Left ventricle myocardium superior (tissue), 1 donor: ENCODE measurements at regions not wholly inside any gene's neighbourhood (a gene's known extent, or its start where the extent isn't known, plus 50 kb on each side); places are given as distances from the start of the nearest gene placed in this dataset.
"Not testable (repeated sequence)": the region's sequence is repeated elsewhere in the genome, so short reads cannot be mapped to it uniquely, and the experiment has no call there.

Experiments
- ATAC-seq: fragments of 200-7000 bp; cut with Tn5 transposase; one replicate; pipeline ENCODE4 v1.9.1; 2020; ENCODE audit warnings: mild to moderate bottlenecking, moderate library complexity
- DNase-seq: peaks from one replicate; pipeline ENCODE4 v3.0.0-alpha.2; 2020
- intact Hi-C: fragments of 100-400 bp; cut with micrococcal nuclease; formaldehyde crosslinking; loops from one replicate; pipeline ENCODE4 v1.11.0; 2022
- donor health status: DM: no; HTN: yes; CAD: no; lungs with severe emphysema.

DNA sequence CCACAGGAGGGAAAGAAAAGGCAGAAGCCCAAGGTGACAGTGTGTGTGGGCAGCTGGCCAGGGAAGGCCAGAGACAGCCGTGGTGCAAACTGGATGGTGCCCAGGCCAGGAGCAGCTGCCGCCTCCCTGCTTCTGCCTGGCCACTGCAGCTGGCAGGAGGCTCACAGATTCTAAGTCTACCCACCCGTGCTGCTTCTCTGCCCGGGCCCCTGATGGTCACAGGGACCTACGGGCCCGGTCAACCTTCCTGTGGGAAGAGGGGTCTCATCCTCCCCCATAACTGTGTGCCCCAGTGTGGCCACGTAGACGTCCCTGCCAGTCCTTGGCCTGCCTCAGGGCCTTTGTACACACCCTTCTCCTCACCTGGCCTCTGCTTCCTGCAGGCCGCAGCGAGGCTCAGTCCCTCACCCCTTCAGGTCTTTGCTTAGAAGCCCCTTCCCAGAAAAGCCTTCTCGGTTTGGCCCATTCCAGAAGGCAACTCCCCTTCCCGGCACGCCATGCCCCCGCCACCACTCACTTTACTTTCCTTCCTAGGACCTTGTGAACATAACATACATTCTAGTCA is 192.6 kb upstream of the AJAP1 start:
- ATAC-seq, result no peak
- intact Hi-C loops, result no loop called here
- no peak for DNase-seq

- intact Hi-C loops, result no loop called here
- ATAC-seq (peak; percentile 93), DNase-seq (no peak)
Measured at GRCh38 chr1:4462831-4463484, 191.5 kb upstream of the AJAP1 start.

DNA sequence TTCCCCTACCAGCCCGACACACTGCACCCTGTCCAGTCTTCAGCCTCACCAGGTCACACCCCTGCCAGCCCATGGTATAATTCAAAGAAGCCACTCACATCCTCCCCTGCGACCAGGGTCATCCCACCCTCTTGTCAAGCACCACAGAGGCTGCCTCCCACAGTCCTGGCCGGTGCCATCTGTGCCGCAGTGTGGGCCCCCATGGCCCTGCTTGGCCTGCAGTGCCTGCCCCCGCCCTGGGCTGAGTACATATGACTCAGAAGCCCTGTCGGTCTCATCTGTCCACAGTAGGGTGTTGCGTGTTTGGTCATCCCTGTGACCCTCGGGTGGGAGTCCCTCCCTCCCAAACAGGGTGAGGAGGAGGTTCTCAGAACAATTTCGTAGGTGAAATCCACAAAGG is 190.8 kb upstream of the AJAP1 start:
- intact Hi-C loops, result no loop called here
- peak; percentile 23 for ATAC-seq
- DNase-seq, result no peak

DNA sequence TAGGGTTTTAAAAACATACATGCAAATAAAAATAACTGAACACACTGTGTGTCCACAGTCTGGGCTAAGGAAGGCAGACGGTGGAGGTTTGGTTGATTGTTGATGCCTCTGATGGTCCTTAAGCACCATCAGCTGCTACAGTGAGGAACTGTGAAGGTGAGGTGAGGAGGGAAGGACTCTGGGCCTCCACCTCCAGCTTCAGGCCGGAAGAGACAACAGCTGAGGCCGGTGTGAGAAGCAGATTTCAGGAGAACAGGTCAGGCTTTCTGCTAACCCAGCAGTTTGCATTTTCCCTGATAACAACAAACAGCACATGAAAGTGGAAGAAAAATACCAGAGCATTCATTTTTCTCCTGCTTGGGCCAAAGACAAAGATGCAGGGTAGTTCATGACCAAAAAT is 189.9 kb upstream of the AJAP1 start:
- ATAC-seq, result no peak

GRCh38 chr1:4467241-4467640 is 187.2 kb upstream of the AJAP1 start:
- intact Hi-C loops, result no loop called here
- DNase-seq (no peak), ATAC-seq (no peak)

More for the DNA sequence above, 189.9 kb upstream of the AJAP1 start:
- intact Hi-C loops, result no loop called here
- DNase-seq, result no peak

- intact Hi-C loops, result no loop called here
- no peak for DNase-seq
- ATAC-seq, result no peak
Measured at GRCh38 chr1:4468386-4468785, 186.0 kb upstream of the AJAP1 start.

- no peak for DNase-seq
- intact Hi-C loops, result no loop called here
- ATAC-seq, result no peak
Measured at GRCh38 chr1:4468804-4469514, 185.4 kb upstream of the AJAP1 start.

GRCh38 chr1:4476394-4476793 is 178.0 kb upstream of the AJAP1 start:
- DNase-seq, result no peak
- no peak for ATAC-seq
- intact Hi-C loops, result no loop called here

GRCh38 chr1:4481451-4481850 is 173.0 kb upstream of the AJAP1 start:
- intact Hi-C loops, result no loop called here
- no peak for ATAC-seq

DNA sequence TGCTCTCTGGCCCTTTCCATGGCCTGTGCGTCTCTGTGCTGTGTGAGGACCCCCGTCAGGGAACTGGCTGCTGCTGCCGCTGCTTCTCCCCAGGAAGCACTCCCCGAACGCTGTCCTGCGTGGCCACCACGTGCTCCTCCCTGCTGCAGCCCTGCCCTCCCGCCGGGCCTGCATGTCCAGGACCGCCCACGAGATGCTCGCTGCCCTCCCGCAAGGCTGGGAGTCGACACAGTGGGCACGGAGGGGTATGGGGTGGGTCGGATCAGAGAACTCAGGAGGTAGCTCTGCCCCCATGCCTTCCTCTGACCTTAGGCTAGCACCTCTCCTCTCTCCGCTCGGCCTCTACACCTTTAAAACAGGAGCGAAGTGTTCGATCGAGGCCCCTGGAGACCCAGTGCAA is 171.9 kb upstream of the AJAP1 start:
- DNase-seq (no peak), ATAC-seq (no peak)
- intact Hi-C loops, result no loop called here

More at GRCh38 chr1:4481451-4481850, 173.0 kb upstream of the AJAP1 start:
- DNase-seq, result no peak

DNA sequence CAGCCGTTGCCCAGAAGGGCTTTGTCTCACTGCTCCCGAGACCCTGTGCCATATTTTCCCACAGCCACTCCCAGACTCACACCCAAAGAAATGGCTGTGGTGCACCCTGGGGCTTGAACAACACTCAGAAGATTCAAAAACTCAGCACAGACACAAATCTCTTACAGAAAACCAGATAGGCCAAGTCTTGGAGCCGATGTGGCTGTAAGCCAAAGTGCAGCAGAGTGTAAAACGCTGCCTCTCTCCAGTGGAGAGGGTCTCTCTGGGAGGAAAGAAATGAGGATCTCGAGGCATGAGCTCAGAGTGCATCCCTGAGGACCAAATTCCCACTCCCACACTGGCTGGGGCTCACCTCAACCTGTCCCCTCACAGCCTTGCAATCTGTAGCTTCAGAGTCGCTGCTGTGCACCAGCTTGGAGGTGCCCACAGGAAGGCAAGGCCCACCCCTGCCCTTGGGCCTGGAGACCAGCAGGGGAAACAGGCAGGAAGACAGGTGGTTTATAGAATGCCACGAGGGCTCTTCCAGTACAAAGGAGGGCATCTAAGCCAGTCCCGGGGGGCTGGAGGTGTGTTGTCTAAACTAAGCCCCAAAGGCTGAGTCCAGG is 171.3 kb upstream of the AJAP1 start:
- no peak for ATAC-seq
- intact Hi-C loops, result no loop called here
- no peak for DNase-seq

DNA sequence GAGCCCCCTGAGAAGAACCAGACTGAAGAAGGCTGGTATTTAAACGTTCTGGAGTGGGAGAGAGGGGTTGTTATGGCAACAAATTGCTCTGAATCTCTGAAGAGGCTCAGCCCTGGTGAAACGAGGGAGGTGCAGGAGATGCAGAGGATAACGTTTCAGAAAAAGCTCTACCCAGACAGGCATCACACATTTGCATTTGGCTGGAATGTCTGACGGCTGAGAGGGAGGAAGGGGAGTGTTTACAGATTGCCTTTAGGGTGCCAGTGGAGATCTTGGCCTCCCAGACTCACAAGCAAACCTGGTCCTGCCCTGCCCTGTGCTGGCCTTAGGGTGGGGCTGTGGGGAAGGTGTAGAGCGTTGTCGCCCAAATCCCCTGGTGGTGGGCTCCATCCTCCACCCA is 169.0 kb upstream of the AJAP1 start:
- DNase-seq (no peak), ATAC-seq (no peak)
- intact Hi-C loops, result no loop called here

DNA sequence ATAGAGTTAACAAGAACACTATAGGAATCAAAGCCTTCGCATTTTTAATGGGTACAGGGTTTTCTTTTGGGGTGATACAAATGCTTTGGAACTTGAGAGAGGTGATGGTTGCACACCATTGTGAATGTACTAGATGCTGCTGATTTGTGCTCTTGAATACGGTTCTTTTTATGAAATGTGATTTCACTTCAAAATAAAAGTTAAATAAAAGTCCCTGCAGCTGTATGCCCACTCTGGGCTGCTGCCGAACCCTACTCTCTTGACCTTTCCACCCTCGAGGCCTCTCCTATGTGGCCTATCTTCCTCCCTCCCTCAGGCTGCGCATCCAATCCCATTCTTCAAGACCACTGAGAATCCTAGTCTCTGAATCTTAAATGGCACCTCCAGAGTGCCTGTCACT is 168.5 kb upstream of the AJAP1 start:
- no peak for ATAC-seq
- intact Hi-C loops, result no loop called here
- DNase-seq, result no peak

DNA sequence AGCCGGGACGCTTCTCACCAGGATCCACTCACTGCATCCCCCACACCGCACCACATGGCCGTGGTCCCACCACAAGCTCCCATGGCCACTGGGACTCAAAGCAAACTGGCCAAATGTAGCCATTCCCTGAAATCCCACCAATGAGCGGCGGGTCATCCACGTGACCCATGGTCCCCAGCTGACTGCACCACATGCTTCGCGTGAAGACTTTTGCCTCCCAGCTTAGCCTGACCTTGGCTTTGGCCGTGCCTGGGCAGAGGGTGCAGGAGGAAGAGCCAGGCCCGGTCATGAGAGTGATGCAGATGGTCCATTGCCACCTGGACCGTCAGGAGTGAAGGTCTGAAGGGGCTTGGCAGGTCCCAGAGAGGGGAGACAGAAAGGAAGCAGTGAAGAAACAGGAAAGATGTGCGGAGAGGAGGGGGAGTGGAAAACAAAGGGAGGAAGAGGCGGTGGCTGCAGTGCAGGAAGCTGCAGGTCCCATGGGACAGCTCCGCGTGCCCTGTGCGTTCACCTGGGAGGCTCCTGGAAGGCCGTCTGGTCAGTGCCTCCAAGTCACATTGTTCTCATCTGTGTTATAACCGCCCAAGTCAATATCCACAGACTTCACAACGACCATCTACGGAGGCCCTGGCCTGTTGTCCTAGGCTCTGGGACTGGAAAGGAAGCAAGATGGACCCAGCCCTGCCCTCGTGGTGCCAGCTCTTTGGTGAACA is 167.8 kb upstream of the AJAP1 start:
- ATAC-seq (no peak), DNase-seq (no peak)
- intact Hi-C loops, result no loop called here

GRCh38 chr1:4488018-4488417 is 166.4 kb upstream of the AJAP1 start:
- DNase-seq, result no peak
- no peak for ATAC-seq
- intact Hi-C loops, result no loop called here

- DNase-seq (no peak), ATAC-seq (no peak)
- intact Hi-C loops, result no loop called here
Measured at GRCh38 chr1:4489486-4489885, 164.9 kb upstream of the AJAP1 start.

GRCh38 chr1:4489992-4490391 is 164.4 kb upstream of the AJAP1 start:
- intact Hi-C loops, result not testable (repeated sequence)

DNA sequence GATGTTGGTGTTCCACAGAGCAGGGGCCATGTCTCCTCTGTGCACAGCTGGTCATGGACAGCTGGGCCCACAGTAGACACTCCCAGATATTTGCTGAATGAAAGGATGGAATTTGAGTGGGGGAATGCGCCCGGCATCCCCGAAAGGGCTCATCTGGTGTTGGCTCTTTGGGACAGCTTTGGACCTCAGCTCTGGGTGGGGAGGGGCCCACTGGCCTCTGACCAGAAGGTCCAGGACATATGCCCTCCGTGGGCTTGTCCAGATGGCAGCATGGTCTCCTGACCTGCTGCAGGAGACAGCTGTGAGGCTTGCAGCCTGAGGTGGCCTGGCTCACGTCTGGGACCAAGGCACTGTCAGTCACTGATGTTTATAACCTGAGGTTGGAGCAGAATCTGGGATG is 160.4 kb upstream of the AJAP1 start:
- ATAC-seq (no peak), DNase-seq (no peak)
- intact Hi-C loops, result no loop called here

More at GRCh38 chr1:4489992-4490391, 164.4 kb upstream of the AJAP1 start:
- DNase-seq, ATAC-seq: not testable (repeated sequence)

DNA sequence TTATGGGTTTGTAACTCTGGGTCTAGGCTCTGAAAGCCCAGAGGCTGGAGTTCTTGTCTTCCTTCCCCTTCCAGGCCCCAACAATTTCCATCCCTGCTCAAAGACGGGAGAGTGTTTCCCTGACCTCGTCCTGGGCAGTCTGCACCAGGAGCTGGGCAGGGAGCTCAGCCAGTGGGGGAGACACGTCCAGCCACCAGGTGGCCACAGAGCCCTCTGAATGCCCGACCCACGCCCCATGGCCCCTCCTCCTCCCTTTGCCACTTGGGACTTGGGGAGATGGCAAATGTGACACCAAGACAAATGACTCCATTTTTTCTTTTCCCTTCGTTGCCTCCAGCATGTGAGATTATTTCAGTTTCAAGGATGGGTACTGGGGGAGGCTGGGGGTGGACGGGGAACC is 159.9 kb upstream of the AJAP1 start:
- ATAC-seq (peak; percentile 84), DNase-seq (peak; percentile 59)
- intact Hi-C loops, result no loop called here

DNA sequence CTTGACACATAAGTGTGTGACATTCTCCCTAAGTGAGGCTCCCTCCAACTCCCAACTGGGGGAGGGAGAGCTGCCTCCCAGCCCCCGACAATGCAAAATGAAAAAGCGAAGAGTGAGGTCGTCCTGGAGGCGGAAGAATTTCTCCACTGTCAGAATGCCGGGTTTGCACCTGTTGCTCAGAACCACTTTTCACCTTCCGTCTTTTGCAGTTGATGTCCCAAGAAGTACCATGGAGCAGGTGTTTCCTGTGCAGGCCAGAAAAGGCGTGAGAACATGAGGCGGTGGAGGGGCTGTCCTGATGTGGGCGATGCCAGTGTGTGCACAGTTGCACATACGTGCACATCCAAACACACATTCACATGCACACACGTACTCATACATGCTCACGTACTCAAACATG is 158.6 kb upstream of the AJAP1 start:
- intact Hi-C loops, result no loop called here
- no peak for ATAC-seq
- no peak for DNase-seq
